ENCODE measurements at regions not wholly inside any gene's neighbourhood (a gene's known extent, or its start where the extent isn't known, plus 50 kb on each side); places are given as distances from the start of the nearest gene placed in this dataset.

DNA sequence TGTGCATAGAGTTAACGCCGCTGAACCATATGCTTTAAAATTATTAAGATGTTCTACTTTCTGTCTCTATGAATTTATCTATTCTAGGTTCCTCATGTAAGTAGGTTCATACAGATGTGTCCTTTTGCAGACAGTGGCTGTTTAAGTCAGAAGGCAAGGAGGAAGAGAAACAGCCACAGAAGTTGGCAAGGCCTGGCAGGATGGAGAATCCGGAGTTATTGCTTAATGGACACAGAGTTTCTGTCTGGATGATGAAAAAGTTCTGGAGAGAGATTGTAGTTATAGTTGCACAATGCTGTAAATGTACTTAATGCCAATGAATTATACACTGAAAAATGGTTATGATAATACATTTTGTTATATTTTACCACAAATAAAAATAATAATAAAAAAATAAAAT lies 283.6 kb upstream of the CNR1 start:
- Histone ChIP-seq H2BK120ac (ENCODE audit: low read depth, low read length) (no peak overlapping the region), H3K9ac (ENCODE audit: low read length) (no peak overlapping the region), H3K4me1 (ENCODE audit: control insufficient read depth, low read depth, low read length) (no peaks in the 10 kb centered on the region), H3K4me3 (ENCODE audit: low read length) (no peak overlapping the region), H4K8ac (ENCODE audit: low read depth, low read length) (no peak overlapping the region), H3K79me2 (ENCODE audit: control insufficient read depth, insufficient read depth, low read length) (no peaks in the 10 kb centered on the region), H3K27me3 (ENCODE audit: insufficient read depth, low read length, poor library complexity) (no peaks in the 10 kb centered on the region), H2BK15ac (replicated peaks; ENCODE audit: low read depth) (no peak overlapping the region), H4K5ac (ENCODE audit: low read length) (no peak overlapping the region), H3K27ac (ENCODE audit: low read depth, low read length) (no peak overlapping the region), H3K79me1 (ENCODE audit: low read length) (no peaks in the 10 kb centered on the region), H3K23ac (ENCODE audit: low read length) (no peak overlapping the region), H3K4me2 (ENCODE audit: low read length) (no peak overlapping the region), H3K4ac (ENCODE audit: low read depth, low read length) (no peak overlapping the region), H3K56ac (ENCODE audit: low read length) (no peak overlapping the region), H3K36me3 (ENCODE audit: control insufficient read depth, insufficient read depth, low read length) (no peaks in the 10 kb centered on the region), H2BK5ac (ENCODE audit: low read length) (no peak overlapping the region), H2AK5ac (ENCODE audit: low read length) (no peak overlapping the region), H3K18ac (ENCODE audit: low read length) (no peak overlapping the region)
- no CpG with 5 or more reads among the region's 3 CpGs for WGBS (ENCODE audit: extremely low coverage, insufficient coverage, low lambda C conversion rate)
- DNase-seq, result no peak

DNA sequence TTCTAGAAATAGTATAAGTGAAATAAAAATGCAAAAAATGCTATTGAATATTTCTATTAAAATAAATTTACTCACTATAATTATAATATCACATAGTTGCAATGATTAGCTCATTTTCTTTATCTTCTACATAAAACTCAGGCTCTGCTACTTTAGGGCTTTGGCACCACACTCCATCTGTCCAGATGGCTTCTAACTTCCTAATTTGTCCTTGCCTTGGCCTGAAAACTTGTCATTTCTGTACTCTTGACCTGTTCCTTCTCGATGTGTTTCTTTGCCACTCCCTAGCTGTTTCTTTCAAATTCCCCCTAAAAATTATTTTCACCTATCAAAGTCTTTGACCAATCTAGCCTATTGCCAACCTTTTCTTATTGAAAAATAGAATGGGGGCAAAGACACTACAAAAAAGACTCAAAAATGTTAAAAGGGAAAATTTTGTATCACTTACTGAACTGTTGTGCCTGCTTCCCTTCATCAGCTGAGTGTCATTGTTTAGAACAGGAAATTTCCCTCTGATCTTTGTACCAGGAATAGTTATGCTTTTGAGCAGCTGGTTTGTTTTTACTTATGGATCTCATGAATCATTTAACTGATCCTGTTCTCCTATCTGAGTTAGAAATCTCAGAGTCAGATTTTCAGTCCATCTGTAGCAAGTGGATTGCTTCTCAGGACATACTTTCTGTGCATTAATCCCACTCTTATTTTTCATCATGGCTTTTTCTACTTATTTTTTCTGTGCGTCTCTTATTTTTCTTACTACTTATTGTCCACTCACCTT lies 279.2 kb upstream of the CNR1 start:
- Histone ChIP-seq H3K18ac (ENCODE audit: low read length) (no peak overlapping the region), H4K5ac (ENCODE audit: low read length) (no peak overlapping the region), H3K4me2 (ENCODE audit: low read length) (no peak overlapping the region), H3K4me3 (ENCODE audit: low read length) (no peak overlapping the region), H3K27me3 (ENCODE audit: insufficient read depth, low read length, poor library complexity) (no peaks in the 10 kb centered on the region), H2AK5ac (ENCODE audit: low read length) (no peak overlapping the region), H3K56ac (ENCODE audit: low read length) (no peak overlapping the region), H3K4ac (ENCODE audit: low read depth, low read length) (no peak overlapping the region), H3K4me1 (ENCODE audit: control insufficient read depth, low read depth, low read length) (no peaks in the 10 kb centered on the region), H3K79me2 (ENCODE audit: control insufficient read depth, insufficient read depth, low read length) (no peaks in the 10 kb centered on the region), H3K36me3 (ENCODE audit: control insufficient read depth, insufficient read depth, low read length) (no peaks in the 10 kb centered on the region), H3K79me1 (ENCODE audit: low read length) (no peaks in the 10 kb centered on the region), H2BK120ac (ENCODE audit: low read depth, low read length) (no peak overlapping the region), H2BK5ac (ENCODE audit: low read length) (no peak overlapping the region), H3K23ac (ENCODE audit: low read length) (no peak overlapping the region), H3K9ac (ENCODE audit: low read length) (no peak overlapping the region), H4K8ac (ENCODE audit: low read depth, low read length) (no peak overlapping the region), H2BK15ac (replicated peaks; ENCODE audit: low read depth) (no peak overlapping the region), H3K27ac (ENCODE audit: low read depth, low read length) (no peak overlapping the region)
- DNase-seq, result no peak
- WGBS (ENCODE audit: extremely low coverage, insufficient coverage, low lambda C conversion rate), result no CpG with 5 or more reads among the region's 2 CpGs

DNA sequence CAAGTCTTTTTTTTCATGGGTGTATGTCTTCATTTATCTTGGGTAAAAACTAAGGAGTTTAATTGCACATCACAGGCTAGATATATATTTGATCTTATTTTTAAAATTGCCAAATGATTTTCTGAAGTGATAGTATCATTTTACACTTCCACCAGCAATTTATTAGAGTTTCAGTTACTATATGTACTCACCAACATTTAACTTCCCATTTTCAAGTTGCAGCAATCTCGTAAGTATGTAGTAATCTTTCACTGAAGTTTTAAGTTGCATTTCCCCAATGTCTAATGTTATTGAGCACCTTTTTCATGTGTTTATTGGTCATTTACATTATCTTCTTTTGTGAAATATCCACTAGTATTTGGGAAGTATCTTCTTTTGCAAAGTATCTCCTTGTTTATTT lies 277.4 kb upstream of the CNR1 start:
- Histone ChIP-seq H3K79me1 (ENCODE audit: low read length) (no peaks in the 10 kb centered on the region), H3K36me3 (ENCODE audit: control insufficient read depth, insufficient read depth, low read length) (no peaks in the 10 kb centered on the region), H3K4me2 (ENCODE audit: low read length) (no peak overlapping the region), H3K4me3 (ENCODE audit: low read length) (no peak overlapping the region), H2BK5ac (ENCODE audit: low read length) (no peak overlapping the region), H3K27me3 (ENCODE audit: insufficient read depth, low read length, poor library complexity) (no peaks in the 10 kb centered on the region), H3K56ac (ENCODE audit: low read length) (no peak overlapping the region), H4K5ac (ENCODE audit: low read length) (no peak overlapping the region), H3K18ac (ENCODE audit: low read length) (no peak overlapping the region), H2BK15ac (replicated peaks; ENCODE audit: low read depth) (no peak overlapping the region), H3K79me2 (ENCODE audit: control insufficient read depth, insufficient read depth, low read length) (no peaks in the 10 kb centered on the region), H3K23ac (ENCODE audit: low read length) (no peak overlapping the region), H4K8ac (ENCODE audit: low read depth, low read length) (no peak overlapping the region), H2AK5ac (ENCODE audit: low read length) (no peak overlapping the region), H2BK120ac (ENCODE audit: low read depth, low read length) (no peak overlapping the region), H3K27ac (ENCODE audit: low read depth, low read length) (no peak overlapping the region), H3K4me1 (ENCODE audit: control insufficient read depth, low read depth, low read length) (no peaks in the 10 kb centered on the region), H3K4ac (ENCODE audit: low read depth, low read length) (no peak overlapping the region), H3K9ac (ENCODE audit: low read length) (no peak overlapping the region)
- no peak for DNase-seq
- WGBS (ENCODE audit: extremely low coverage, insufficient coverage, low lambda C conversion rate), result no CpG with 5 or more reads among the region's 1 CpG

DNA sequence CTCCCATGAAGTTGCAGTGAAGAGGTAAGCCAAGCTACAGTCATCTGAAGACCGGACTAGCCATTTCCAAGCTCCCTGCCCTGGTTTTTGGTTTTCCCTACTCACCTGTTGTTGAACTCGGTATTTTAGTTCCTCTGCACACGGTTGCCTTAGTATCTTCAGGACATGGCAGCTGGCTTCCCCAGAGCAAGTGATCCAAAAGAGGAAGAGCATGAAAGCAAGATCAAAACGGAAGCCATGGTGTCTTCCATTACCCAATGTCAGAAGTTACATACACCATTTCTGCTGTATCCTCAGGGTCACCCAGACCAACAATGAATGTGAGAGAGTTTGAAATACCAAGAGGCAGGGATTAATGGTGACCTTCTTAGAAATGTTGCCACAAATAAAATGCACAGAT lies 276.6 kb upstream of the CNR1 start:
- H4K5ac ChIP-seq (ENCODE audit: low read length), result no peak overlapping the region
- H3K4me2 ChIP-seq (ENCODE audit: low read length), result no peak overlapping the region
- no peak overlapping the region for H3K27ac ChIP-seq (ENCODE audit: low read depth, low read length)
- no peak overlapping the region for H2BK15ac ChIP-seq (replicated peaks; ENCODE audit: low read depth)
- no peak overlapping the region for H3K4ac ChIP-seq (ENCODE audit: low read depth, low read length)
- H2BK120ac ChIP-seq (ENCODE audit: low read depth, low read length), result no peak overlapping the region
- no peaks in the 10 kb centered on the region for H3K4me1 ChIP-seq (ENCODE audit: control insufficient read depth, low read depth, low read length)
- no peak overlapping the region for H4K8ac ChIP-seq (ENCODE audit: low read depth, low read length)
- H3K27me3 ChIP-seq (ENCODE audit: insufficient read depth, low read length, poor library complexity), result no peaks in the 10 kb centered on the region
- WGBS (ENCODE audit: extremely low coverage, insufficient coverage, low lambda C conversion rate), result no CpG with 5 or more reads among the region's 4 CpGs
- no peak overlapping the region for H3K18ac ChIP-seq (ENCODE audit: low read length)
- H3K9ac ChIP-seq (ENCODE audit: low read length), result no peak overlapping the region
- H3K23ac ChIP-seq (ENCODE audit: low read length), result no peak overlapping the region
- no peaks in the 10 kb centered on the region for H3K36me3 ChIP-seq (ENCODE audit: control insufficient read depth, insufficient read depth, low read length)
- no peak for DNase-seq
- H3K4me3 ChIP-seq (ENCODE audit: low read length), result no peak overlapping the region
- no peaks in the 10 kb centered on the region for H3K79me2 ChIP-seq (ENCODE audit: control insufficient read depth, insufficient read depth, low read length)
- no peaks in the 10 kb centered on the region for H3K79me1 ChIP-seq (ENCODE audit: low read length)
- H3K56ac ChIP-seq (ENCODE audit: low read length), result no peak overlapping the region
- no peak overlapping the region for H2BK5ac ChIP-seq (ENCODE audit: low read length)
- no peak overlapping the region for H2AK5ac ChIP-seq (ENCODE audit: low read length)

DNA sequence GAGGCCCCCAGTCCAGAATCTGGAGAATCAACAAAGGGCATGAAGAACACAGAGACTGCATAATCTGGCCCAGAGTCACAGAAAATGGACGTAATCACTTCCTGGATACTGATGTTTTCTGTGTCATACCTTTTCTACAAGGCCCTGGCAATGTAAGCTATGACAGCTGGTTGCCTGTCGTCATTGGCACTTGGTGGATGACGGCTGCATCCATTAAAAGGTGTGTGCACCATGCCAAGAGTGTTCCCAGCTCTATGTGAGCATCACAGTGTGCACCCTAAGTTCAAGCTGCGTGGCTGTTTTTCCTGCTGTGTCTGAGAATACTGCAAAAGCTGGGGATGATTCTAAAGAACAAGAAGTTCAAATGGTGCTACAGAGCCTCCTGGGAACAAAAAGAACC lies 275.2 kb upstream of the CNR1 start:
- H3K9ac ChIP-seq (ENCODE audit: low read length), result no peak overlapping the region
- H3K27ac ChIP-seq (ENCODE audit: low read depth, low read length), result no peak overlapping the region
- no peaks in the 10 kb centered on the region for H3K27me3 ChIP-seq (ENCODE audit: insufficient read depth, low read length, poor library complexity)
- no peak overlapping the region for H3K56ac ChIP-seq (ENCODE audit: low read length)
- no peak overlapping the region for H3K18ac ChIP-seq (ENCODE audit: low read length)
- no peak overlapping the region for H2BK15ac ChIP-seq (replicated peaks; ENCODE audit: low read depth)
- no peak overlapping the region for H3K4me3 ChIP-seq (ENCODE audit: low read length)
- no peak overlapping the region for H3K4me2 ChIP-seq (ENCODE audit: low read length)
- no peaks in the 10 kb centered on the region for H3K79me1 ChIP-seq (ENCODE audit: low read length)
- no peak overlapping the region for H3K4ac ChIP-seq (ENCODE audit: low read depth, low read length)
- H2BK120ac ChIP-seq (ENCODE audit: low read depth, low read length), result no peak overlapping the region
- H3K4me1 ChIP-seq (ENCODE audit: control insufficient read depth, low read depth, low read length), result no peaks in the 10 kb centered on the region
- no peak overlapping the region for H4K8ac ChIP-seq (ENCODE audit: low read depth, low read length)
- H3K23ac ChIP-seq (ENCODE audit: low read length), result no peak overlapping the region
- no peak overlapping the region for H2BK5ac ChIP-seq (ENCODE audit: low read length)
- no peak for DNase-seq
- no peaks in the 10 kb centered on the region for H3K36me3 ChIP-seq (ENCODE audit: control insufficient read depth, insufficient read depth, low read length)
- no peak overlapping the region for H2AK5ac ChIP-seq (ENCODE audit: low read length)
- no peak overlapping the region for H4K5ac ChIP-seq (ENCODE audit: low read length)
- WGBS (ENCODE audit: extremely low coverage, insufficient coverage, low lambda C conversion rate), result no CpG with 5 or more reads among the region's 4 CpGs
- no peaks in the 10 kb centered on the region for H3K79me2 ChIP-seq (ENCODE audit: control insufficient read depth, insufficient read depth, low read length)

DNA sequence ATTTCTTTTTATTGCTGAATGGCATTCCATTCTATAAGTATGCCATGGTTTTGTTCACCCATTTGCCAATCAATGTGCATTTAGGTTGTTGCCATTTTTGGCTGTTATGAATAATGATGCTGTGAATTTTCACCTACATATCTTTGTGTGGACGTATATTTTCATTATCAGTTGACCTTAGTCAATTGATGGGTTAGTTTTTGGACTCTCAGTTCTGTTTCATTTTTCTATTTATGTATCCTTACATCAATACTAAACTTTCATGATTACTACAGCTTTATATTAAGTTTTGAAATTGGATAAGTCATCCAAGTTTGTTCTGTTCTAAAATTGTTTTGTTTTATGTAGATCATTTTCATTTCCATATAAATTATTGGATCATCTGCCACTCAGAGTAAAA lies 261.9 kb upstream of the CNR1 start:
- no peaks in the 10 kb centered on the region for H3K4me1 ChIP-seq (ENCODE audit: control insufficient read depth, low read depth, low read length)
- H3K27me3 ChIP-seq (ENCODE audit: insufficient read depth, low read length, poor library complexity), result no peaks in the 10 kb centered on the region
- no peak overlapping the region for H3K27ac ChIP-seq (ENCODE audit: low read depth, low read length)
- no peak for DNase-seq
- H2BK15ac ChIP-seq (replicated peaks; ENCODE audit: low read depth), result no peak overlapping the region
- no peaks in the 10 kb centered on the region for H3K36me3 ChIP-seq (ENCODE audit: control insufficient read depth, insufficient read depth, low read length)
- H2AK5ac ChIP-seq (ENCODE audit: low read length), result no peak overlapping the region
- no peak overlapping the region for H3K23ac ChIP-seq (ENCODE audit: low read length)
- no peak overlapping the region for H3K56ac ChIP-seq (ENCODE audit: low read length)
- no peak overlapping the region for H3K4ac ChIP-seq (ENCODE audit: low read depth, low read length)
- no peak overlapping the region for H3K9ac ChIP-seq (ENCODE audit: low read length)
- no peak overlapping the region for H4K5ac ChIP-seq (ENCODE audit: low read length)
- no peak overlapping the region for H3K18ac ChIP-seq (ENCODE audit: low read length)
- no peak overlapping the region for H4K8ac ChIP-seq (ENCODE audit: low read depth, low read length)
- no CpG with 5 or more reads among the region's 1 CpG for WGBS (ENCODE audit: extremely low coverage, insufficient coverage, low lambda C conversion rate)
- H2BK120ac ChIP-seq (ENCODE audit: low read depth, low read length), result no peak overlapping the region
- no peaks in the 10 kb centered on the region for H3K79me1 ChIP-seq (ENCODE audit: low read length)
- no peak overlapping the region for H2BK5ac ChIP-seq (ENCODE audit: low read length)
- no peak overlapping the region for H3K4me2 ChIP-seq (ENCODE audit: low read length)
- H3K79me2 ChIP-seq (ENCODE audit: control insufficient read depth, insufficient read depth, low read length), result no peaks in the 10 kb centered on the region
- H3K4me3 ChIP-seq (ENCODE audit: low read length), result no peak overlapping the region
